ENCODE measurements at regions not wholly inside any gene's neighbourhood (a gene's known extent, or its start where the extent isn't known, plus 50 kb on each side); places are given as distances from the start of the nearest gene placed in this dataset.

- H3K4me1 Mint-ChIP-seq = no peaks in the 10 kb centered on the region
- peaks cover 16 to 20% (median 20%) of the 10 kb centered on the region in 3 experiments for H3K36me3 Mint-ChIP-seq (ENCODE audit: insufficient read depth in 1 of 3, low read depth in 3 of 3)
- Histone ChIP-seq H2BK15ac (ENCODE audit: low read depth, low read length) (no peak overlapping the region), H2AFZ (ENCODE audit: low read length) (no peak overlapping the region), H3K23me2 (ENCODE audit: insufficient read length, low read depth, low read length, poor library complexity, severe bottlenecking) (no peaks in the 10 kb centered on the region), H3K4me2 (ENCODE audit: insufficient read depth, insufficient read length, low read length) (no peak overlapping the region), H3K4ac (ENCODE audit: low read depth, low read length) (no peak overlapping the region), H3K9me3 (ENCODE audit: control insufficient read depth, low read depth, low read length) (no peaks in the 10 kb centered on the region), H2BK5ac (ENCODE audit: insufficient read length, low read length) (no peak overlapping the region), H3K18ac (ENCODE audit: insufficient read length, low read depth, low read length) (no peak overlapping the region), H3T11ph (ENCODE audit: low read length) (no peak overlapping the region), H3K4me1 (ENCODE audit: insufficient read depth, low read length) (no peaks in the 10 kb centered on the region), H4K5ac (ENCODE audit: insufficient read length, low read depth, low read length) (no peak overlapping the region), H4K8ac (replicated peaks; ENCODE audit: insufficient read length, low read depth, low read length) (no peak overlapping the region), H2BK20ac (ENCODE audit: low read depth, low read length, poor library complexity, severe bottlenecking) (no peak overlapping the region), H3K27me3 (ENCODE audit: insufficient read depth, low read length) (no peaks in the 10 kb centered on the region), H3K79me1 (ENCODE audit: insufficient read depth, low read depth, low read length, poor library complexity, severe bottlenecking) (no peaks in the 10 kb centered on the region), H4K20me1 (ENCODE audit: control insufficient read depth, insufficient read depth, insufficient read length) (peaks cover 3% of the 10 kb centered on the region), H3K9ac (ENCODE audit: extremely low read depth, insufficient read length, low read length) (no peak overlapping the region), H3K23ac (ENCODE audit: insufficient read length, low read depth, low read length) (no peak overlapping the region), H3K56ac (ENCODE audit: insufficient read length, low read depth, low read length) (no peak overlapping the region), H3K79me2 (ENCODE audit: insufficient read depth, low read length) (no peaks in the 10 kb centered on the region), H2BK12ac (ENCODE audit: insufficient read length, low read depth, low read length) (no peak overlapping the region), H3K14ac (ENCODE audit: insufficient read depth, low read length) (no peak overlapping the region), H4K91ac (ENCODE audit: insufficient read length, low read depth, low read length) (no peak overlapping the region), H2AK5ac (ENCODE audit: insufficient read length, low read length) (no peak overlapping the region), H3K27ac (ENCODE audit: insufficient read length, low read depth, low read length) (no peak overlapping the region), H2BK120ac (ENCODE audit: low read depth, low read length, poor library complexity, severe bottlenecking) (no peak overlapping the region)
- TF ChIP-seq CTCF (conservative IDR thresholded peaks at IDR 0.05) = no peak
- H3K27me3 Mint-ChIP-seq (ENCODE audit: low read depth) = no peaks in the 10 kb centered on the region; the same call in 1 of the 2 replicates
- no CpG with 5 or more reads among the region's 11 CpGs for WGBS (ENCODE audit: extremely low coverage, insufficient read length, low lambda C conversion rate)
- DNase-seq = no peak
- H3K27ac Mint-ChIP-seq = no peak overlapping the region
- H3K9me3 Mint-ChIP-seq = no peaks in the 10 kb centered on the region; a peak in 1 of 5 replicates
- H3K4me3 Mint-ChIP-seq = no peak overlapping the region
These were observed 407.6 kb downstream of the CTTN start for GRCh38 chr11:70805971-70806370.
